Skin epidermis (tissue), 12 donors: ENCODE measurements at regions not wholly inside any gene's neighbourhood (a gene's known extent, or its start where the extent isn't known, plus 50 kb on each side); places are given as distances from the start of the nearest gene placed in this dataset.
A peak's percentile ranks its signal among the peaks of the same experiment; 100 is the strongest.
"Not testable (repeated sequence)": the region's sequence is repeated elsewhere in the genome, so short reads cannot be mapped to it uniquely, and the experiment has no call there.

Experiments
- H3K27ac ChIP-seq, 21 experiments: fragments of 200-600 bp; sonication (generic) in 11 of 21; one replicate each; pipeline ENCODE4 v1.5.0; 2020; ENCODE audit warnings: mild to moderate bottlenecking in 3 of 21, inconsistent platforms in 2 of 21, moderate library complexity in 2 of 21
- H3K4me3 ChIP-seq, 7 experiments: fragments of 200-600 bp; sonication (generic) in 2 of 7; one replicate each; pipeline ENCODE4 v1.5.0; 2020; ENCODE audit warnings: inconsistent platforms in 2 of 7, mild to moderate bottlenecking in 2 of 7, moderate library complexity in 1 of 7

- Histone ChIP-seq H3K27ac (no peak overlapping the region), H3K4me3 (no peak overlapping the region)
Observed at GRCh38 chr2:61636686-61637085, 98.5 kb upstream of the XPO1 start.

DNA sequence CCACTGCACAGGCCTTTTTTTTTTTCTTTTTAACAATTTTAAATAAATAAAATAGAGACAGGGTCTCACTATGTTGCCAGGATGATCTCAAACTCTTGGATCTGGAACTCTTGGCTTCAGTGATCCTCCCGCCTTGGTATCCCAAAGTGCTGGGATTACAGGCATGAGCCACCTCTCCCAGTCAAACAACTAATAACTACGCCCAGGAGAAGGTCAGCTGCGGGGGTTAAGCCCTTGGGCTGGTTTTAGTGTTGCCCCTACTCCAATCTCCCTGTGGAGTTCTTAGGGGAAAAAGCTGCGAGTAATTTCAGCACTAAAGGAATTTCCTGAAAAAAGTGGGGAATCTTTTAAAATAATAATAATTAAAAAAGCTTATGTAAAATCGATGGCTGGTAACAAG lies 96.4 kb upstream of the XPO1 start:
- H3K27ac ChIP-seq = no peak overlapping the region
- no peak overlapping the region for H3K4me3 ChIP-seq

DNA sequence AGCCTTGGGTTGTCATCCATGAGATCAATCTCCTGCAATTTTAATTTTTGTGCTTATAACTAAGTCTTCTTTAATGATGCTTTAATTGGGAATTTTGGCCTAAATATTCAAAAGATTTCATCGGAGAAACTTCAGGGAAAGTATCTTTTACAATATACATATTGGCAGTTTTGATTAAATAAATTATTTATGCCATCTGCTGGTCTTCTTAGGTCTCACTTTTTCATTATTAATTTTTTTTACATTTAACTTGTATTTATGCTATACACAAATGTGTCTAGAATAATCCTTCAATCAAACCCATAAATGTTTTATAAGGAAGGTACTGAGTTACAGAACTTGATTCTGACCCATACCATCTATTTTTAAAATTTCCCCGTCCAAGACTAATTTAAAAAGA lies 95.1 kb upstream of the XPO1 start:
- no peak overlapping the region for H3K27ac ChIP-seq
- H3K4me3 ChIP-seq = no peak overlapping the region

DNA sequence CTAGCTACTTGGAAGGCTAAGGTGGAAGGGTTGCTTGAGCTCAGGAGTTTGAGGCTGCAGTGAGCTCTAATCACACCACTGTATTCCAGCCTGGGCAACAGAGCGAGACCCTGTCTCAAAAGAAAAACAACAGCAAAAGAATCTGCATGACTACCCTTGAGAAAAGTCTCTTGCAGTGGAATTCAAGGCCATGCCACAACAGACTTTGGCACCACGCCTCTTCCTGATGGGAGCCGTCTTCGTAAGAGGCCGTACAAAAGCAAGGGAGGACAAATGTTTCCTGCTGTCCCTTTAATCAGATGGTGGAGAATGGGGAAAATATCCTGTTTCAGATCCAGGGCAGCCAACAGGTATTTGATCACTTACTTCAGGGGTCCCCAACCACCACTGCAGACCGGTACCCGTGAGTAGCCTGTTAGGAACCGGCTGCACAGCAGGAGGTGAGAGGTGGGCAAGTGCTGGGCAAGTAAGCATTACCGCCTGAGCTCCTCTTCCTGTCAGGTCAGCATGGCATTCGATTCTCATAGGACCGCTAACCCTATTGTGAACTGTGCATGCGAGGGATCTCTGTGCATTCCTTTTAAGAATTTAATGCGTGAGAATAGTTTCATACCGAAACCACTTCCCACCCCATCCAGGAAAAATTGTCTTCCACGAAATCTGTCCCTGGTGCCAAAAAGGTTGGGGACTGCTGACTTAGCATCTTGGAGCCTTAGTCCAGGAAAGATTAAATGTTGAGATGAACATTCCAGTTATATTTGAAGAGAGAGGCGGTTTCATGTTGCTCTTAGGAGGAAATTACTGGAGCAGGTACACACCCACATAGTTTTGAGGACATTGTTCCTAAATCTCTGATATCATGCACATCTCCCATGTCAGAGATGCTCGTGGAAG lies 94.4 kb upstream of the XPO1 start:
- no peak overlapping the region for H3K27ac ChIP-seq
- H3K4me3 ChIP-seq = no peak overlapping the region

DNA sequence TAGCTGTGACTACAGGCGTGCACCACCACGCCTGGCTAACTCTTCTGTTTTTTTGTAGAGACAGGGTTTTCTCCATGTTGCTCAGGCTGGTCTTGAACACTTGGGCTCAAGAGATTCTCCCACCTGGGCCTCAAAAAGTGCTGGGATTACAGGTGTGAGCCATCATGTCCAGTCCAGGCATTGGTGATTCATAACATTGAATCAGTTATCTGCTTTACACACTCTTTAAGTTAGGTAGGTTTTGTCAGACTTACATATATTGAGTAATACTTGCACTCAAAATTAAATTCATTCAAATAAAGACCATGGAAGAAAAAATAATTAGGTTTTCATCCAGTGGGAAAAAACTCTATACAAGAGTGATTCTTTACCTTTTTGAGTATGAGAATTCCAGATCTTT lies 93.2 kb upstream of the XPO1 start:
- no peak overlapping the region for H3K27ac ChIP-seq
- no peak overlapping the region for H3K4me3 ChIP-seq

DNA sequence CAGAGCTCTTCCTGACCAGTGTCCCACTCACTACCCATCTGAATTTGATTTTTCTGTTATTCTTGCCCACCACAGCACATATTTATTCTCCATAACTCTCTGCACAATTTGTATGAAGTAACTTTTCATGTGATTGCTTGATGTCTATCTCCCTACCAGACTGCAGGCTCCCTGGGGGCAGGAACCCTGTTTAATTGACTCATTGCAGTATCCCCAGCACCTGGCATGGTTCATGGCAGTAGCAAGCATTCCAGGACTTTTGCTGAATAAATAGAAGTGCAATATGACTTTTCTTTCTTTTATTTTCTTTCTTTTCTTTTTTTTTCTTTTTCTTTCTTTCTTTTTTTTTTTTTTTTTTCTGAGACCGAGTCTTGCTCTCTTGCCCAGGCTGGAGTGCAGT lies 88.7 kb upstream of the XPO1 start:
- Histone ChIP-seq H3K27ac (no peak overlapping the region), H3K4me3 (no peak overlapping the region)

GRCh38 chr2:61623747-61624146 lies 85.6 kb upstream of the XPO1 start:
- Histone ChIP-seq H3K27ac (no peak overlapping the region), H3K4me3 (no peak overlapping the region)

GRCh38 chr2:61620244-61621159 lies 82.3 kb upstream of the XPO1 start:
- Histone ChIP-seq H3K27ac (no peak overlapping the region), H3K4me3 (no peak overlapping the region)

- no peak overlapping the region for H3K27ac ChIP-seq
- no peak overlapping the region for H3K4me3 ChIP-seq
Observed at GRCh38 chr2:61619561-61619960, 81.4 kb upstream of the XPO1 start.

DNA sequence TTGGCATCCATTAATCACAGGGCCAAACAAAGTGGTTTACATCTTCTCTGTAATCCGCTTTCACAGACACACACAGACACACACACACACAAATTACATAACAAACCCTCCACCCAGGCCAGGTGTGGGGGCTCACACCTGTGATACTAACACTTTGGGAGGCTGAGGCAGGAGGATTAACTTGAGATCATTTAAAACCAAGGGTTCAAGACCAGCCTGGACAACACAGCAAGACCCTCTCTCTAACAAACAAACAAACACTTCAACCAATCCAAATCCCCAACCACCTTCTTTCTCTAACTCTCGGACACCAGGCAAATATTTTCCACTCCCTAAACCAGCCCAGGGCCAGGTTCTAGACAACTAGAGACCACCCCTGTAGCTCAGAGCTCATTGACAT lies 79.5 kb upstream of the XPO1 start:
- H3K4me3 ChIP-seq = no peak overlapping the region
- H3K27ac ChIP-seq = no peak overlapping the region

DNA sequence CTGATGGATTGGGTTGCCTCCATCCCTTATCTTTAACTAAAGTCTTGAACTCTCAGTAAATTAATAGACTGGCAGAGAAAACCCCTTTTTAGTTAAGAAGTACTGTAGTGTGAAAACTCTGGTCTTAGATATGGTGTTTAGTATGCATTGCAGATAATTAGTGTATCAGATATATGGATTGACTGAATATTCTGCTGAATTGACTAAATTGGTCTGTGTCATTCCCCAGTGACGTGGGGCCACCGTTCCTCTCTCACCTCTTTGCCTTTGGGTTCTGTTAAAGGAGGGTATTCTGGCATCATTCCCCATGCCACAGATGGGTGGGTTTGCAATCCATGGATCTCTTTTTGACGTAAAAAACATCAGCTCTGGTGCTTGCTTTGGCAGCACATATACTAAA lies 67.1 kb upstream of the XPO1 start:
- H3K27ac ChIP-seq = no peak overlapping the region
- no peak overlapping the region for H3K4me3 ChIP-seq

DNA sequence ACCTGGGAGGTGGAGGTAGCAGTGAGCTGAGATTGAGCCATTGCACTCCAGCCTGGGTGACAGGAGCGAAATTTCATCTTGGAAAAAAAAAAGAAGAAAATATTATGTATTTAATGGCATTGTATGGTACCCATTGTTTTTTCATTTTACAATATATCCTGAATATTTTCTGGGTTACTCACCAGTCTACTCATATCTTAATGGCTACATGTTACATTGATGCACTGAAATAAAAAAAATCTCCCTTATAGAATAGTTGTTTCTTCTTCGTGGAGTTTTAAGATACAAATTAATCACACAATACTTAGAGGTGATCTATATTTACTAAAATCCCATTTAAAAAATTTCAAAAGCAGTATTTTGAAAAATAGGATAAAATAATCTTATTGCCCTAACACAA lies 66.3 kb upstream of the XPO1 start:
- H3K27ac ChIP-seq = no peak overlapping the region
- no peak overlapping the region for H3K4me3 ChIP-seq

DNA sequence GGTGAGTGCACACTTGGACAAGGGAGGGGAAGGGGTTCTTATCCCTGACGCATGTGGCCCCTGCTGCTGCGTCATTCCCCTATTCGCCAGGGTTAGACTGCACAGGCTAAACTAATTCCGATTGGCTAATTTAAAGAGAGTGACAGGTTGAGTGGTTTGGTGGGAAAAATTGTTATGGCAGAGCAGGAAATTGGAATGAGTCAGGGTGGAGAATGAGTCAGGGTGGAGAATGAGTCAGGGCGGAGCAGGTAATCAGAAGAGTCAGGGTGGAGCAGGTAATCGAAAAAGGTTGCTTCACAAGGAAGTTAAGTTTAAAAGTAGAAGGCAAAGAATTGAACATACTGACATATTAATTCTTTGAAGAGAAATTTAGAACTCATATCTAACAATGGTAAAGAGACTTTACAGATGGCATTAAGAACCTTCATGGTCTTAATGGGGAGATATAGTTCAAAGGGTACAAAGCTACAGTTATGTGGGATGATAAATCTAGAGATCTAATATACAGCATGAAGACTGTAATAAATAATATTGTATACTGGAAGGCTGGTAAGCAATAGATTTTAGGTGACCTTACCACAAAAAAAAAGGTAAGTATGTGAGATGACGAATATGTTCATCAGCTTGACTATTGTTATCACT lies 60.5 kb upstream of the XPO1 start:
- H3K27ac ChIP-seq = peak overlapping the region in 2 of 21 experiments; percentile 12 to 50
- not testable (repeated sequence) for H3K4me3 ChIP-seq

- Histone ChIP-seq H3K27ac (no peak overlapping the region), H3K4me3 (no peak overlapping the region)
Observed at GRCh38 chr2:61597300-61598289, 59.4 kb upstream of the XPO1 start.

- H3K4me3 ChIP-seq, H3K27ac ChIP-seq: not testable (repeated sequence)
Observed at GRCh38 chr2:61594201-61594600, 56.0 kb upstream of the XPO1 start.

DNA sequence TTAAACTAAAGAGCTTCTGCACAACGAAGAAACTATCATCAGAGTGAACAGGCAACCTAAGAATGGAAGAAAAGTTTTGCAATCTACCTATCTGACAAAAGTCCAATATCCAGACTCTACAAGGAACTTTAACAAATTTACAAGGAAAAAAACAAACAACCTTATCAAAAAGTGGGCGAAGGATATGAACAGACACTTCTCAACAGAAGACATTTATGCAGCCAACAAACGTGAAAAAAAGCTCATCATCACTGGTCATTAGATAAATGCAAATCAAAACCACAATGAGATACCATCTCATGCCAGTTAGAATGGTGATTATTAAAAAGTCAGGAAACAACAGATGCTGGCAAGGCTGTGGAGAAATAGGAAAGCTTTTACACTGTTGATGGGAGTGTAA lies 55.5 kb upstream of the XPO1 start:
- not testable (repeated sequence) for H3K27ac ChIP-seq, H3K4me3 ChIP-seq

- no peak overlapping the region for H3K4me3 ChIP-seq
- no peak overlapping the region for H3K27ac ChIP-seq
Observed at GRCh38 chr2:61590214-61590613, 52.1 kb upstream of the XPO1 start.

GRCh38 chr2:61588566-61588965 lies 50.4 kb upstream of the XPO1 start:
- H3K4me3 ChIP-seq = no peak overlapping the region

More at GRCh38 chr2:61588566-61588965, 50.4 kb upstream of the XPO1 start:
- H3K27ac ChIP-seq = no peak overlapping the region
